PC-3 (cell line): ENCODE measurements at regions not wholly inside any gene's neighbourhood (a gene's known extent, or its start where the extent isn't known, plus 50 kb on each side); places are given as distances from the start of the nearest gene placed in this dataset.

Source experiments
- CTCF ChIP-seq: fragments of 300-600 bp; sonication (generic); conservative IDR thresholded peaks from 2 replicates; pipeline ENCODE4 v1.5.1; 2017; ENCODE audit warnings: antibody characterized with exemption, low read depth, mild to moderate bottlenecking, low read length
- EZH2 ChIP-seq: fragments of 300-600 bp; sonication (generic); IDR thresholded peaks from one replicate; pipeline ENCODE4 v1.6.1; 2017; ENCODE audit warnings: antibody characterized with exemption, mild to moderate bottlenecking, low read length; ENCODE audit not compliant: unreplicated experiment

GRCh38 chr12:90280564-90281058, 572.0 kb upstream of the ATP2B1 start:
- TF ChIP-seq CTCF (no peak), EZH2 (no peak)
